ENCODE measurements at regions not wholly inside any gene's neighbourhood (a gene's known extent, or its start where the extent isn't known, plus 50 kb on each side); places are given as distances from the start of the nearest gene placed in this dataset.

GRCh38 chr10:78539247-78539766 lies 505.6 kb downstream of the RPS24 start:
- no peak for TF ChIP-seq EZH2 (IDR thresholded peaks at IDR 0.05; ENCODE audit: low read length, missing control alignments)
- TF ChIP-seq CTCF (conservative IDR thresholded peaks at IDR 0.05 in 1 of 2, IDR thresholded peaks at IDR 0.05 in 1 of 2; ENCODE audit: low read depth in 1 of 2, low read length in 2 of 2) = no peak
